Calu3 (cell line): ENCODE measurements at regions not wholly inside any gene's neighbourhood (a gene's known extent, or its start where the extent isn't known, plus 50 kb on each side); places are given as distances from the start of the nearest gene placed in this dataset.

Experiments used
- BruUV-seq: library from RNA; stranded (reverse); fragments of 400-500 nt; replicated peaks from 2 replicates; lab custom pipeline; 2021; lab: Mats Ljungman, UMichigan
- CTCF ChIA-PET: fragments of 300-600 bp; sonication (Branson Sonifier 250); formaldehyde crosslinking; loops from one replicate; lab custom pipeline; 2022; ENCODE audit warnings: antibody characterized with exemption; lab: Charles Lee
- DNase-seq: peaks from one replicate; pipeline ENCODE4 v3.0.0; 2022
- H3K27ac Mint-ChIP-seq: one replicate; pipeline ENCODE4 v1.8.0; 2022; ENCODE audit warnings: mixed read lengths; ENCODE audit not compliant: unreplicated experiment
- H3K27me3 Mint-ChIP-seq: one replicate; pipeline ENCODE4 v1.8.0; 2022; ENCODE audit warnings: mixed read lengths; ENCODE audit not compliant: unreplicated experiment
- H3K36me3 Mint-ChIP-seq: one replicate; pipeline ENCODE4 v1.8.0; 2022; ENCODE audit warnings: mild to moderate bottlenecking, moderate library complexity, mixed read lengths; ENCODE audit not compliant: insufficient read depth, unreplicated experiment
- H3K4me1 Mint-ChIP-seq: one replicate; pipeline ENCODE4 v1.8.0; 2022; ENCODE audit warnings: mild to moderate bottlenecking, low read depth, mixed read lengths; ENCODE audit not compliant: unreplicated experiment
- H3K4me3 Mint-ChIP-seq: one replicate; pipeline ENCODE4 v1.8.0; 2022; ENCODE audit warnings: mild to moderate bottlenecking, low read depth, moderate library complexity, mixed read lengths; ENCODE audit not compliant: unreplicated experiment
- H3K9me3 Mint-ChIP-seq: one replicate; pipeline ENCODE4 v1.8.0; 2022; ENCODE audit warnings: low read depth, mixed read lengths; ENCODE audit not compliant: unreplicated experiment
- CTCF ChIP-seq: fragments of 200-600 bp; IDR thresholded peaks from one replicate; pipeline ENCODE4 v1.8.0; 2022; ENCODE audit warnings: antibody characterized with exemption; ENCODE audit not compliant: unreplicated experiment
- intact Hi-C: fragments of 100-400 bp; cut with micrococcal nuclease; formaldehyde crosslinking; loops from one replicate; pipeline ENCODE4 v1.10.0; 2022; ENCODE audit not compliant: unreplicated experiment

- intact Hi-C loops = no loop called here
- Mint-ChIP-seq H3K4me1 (no peaks in the 10 kb centered on the region), H3K9me3 (peaks cover 7% of the 10 kb centered on the region), H3K4me3 (no peak overlapping the region), H3K27ac (no peak overlapping the region), H3K36me3 (no peaks in the 10 kb centered on the region), H3K27me3 (peaks cover 26% of the 10 kb centered on the region)
- TF ChIP-seq CTCF = no peak
- CTCF ChIA-PET = no interaction called here
- no TSS peak for BruUV-seq
- no peak for DNase-seq
Measured at GRCh38 chr2:21245565-21245964, 121.8 kb downstream of the TDRD15 start.

DNA sequence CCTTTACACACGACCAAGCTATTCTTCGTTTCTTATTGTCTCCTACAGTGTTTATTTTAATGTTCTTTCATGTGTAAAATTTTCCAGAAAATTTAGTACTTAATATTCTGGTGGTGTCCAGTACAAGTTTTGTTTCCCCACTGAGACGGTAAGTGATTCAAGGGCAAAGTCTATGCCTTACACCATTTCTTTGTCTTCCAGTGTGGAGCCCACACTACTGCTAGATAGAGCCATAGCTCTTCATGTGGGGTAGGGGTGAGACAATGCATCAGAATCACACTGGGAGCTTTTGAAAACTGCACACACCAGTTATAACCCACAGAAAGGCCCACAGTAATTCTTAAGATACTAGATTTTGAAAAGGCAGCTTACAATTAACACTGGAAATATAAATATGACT, 125.6 kb downstream of the TDRD15 start:
- Mint-ChIP-seq H3K27me3 (peaks cover 34% of the 10 kb centered on the region), H3K9me3 (no peaks in the 10 kb centered on the region), H3K27ac (no peak overlapping the region), H3K4me3 (no peak overlapping the region), H3K36me3 (no peaks in the 10 kb centered on the region), H3K4me1 (peaks cover 9% of the 10 kb centered on the region)
- TF ChIP-seq CTCF = no peak
- no peak for DNase-seq
- no TSS peak for BruUV-seq
- intact Hi-C loops = no loop called here
- CTCF ChIA-PET = no interaction called here

- Mint-ChIP-seq H3K36me3 (no peaks in the 10 kb centered on the region), H3K4me3 (no peak overlapping the region), H3K27me3 (peaks cover 25% of the 10 kb centered on the region), H3K27ac (no peak overlapping the region), H3K4me1 (peaks cover 9% of the 10 kb centered on the region), H3K9me3 (no peaks in the 10 kb centered on the region)
- no peak for DNase-seq
- no TSS peak for BruUV-seq
- no peak for TF ChIP-seq CTCF
- intact Hi-C loops = no loop called here
- CTCF ChIA-PET = interaction anchor here (0.7 kb wide), 1 partner anchor 13 kb away, joined by 3 read pairs; no protein-coding TSS in a partner anchor
Measured at GRCh38 chr2:21250673-21251072, 126.9 kb downstream of the TDRD15 start.

- Mint-ChIP-seq H3K27ac (no peak overlapping the region), H3K4me1 (peaks cover 9% of the 10 kb centered on the region), H3K9me3 (no peaks in the 10 kb centered on the region), H3K4me3 (no peak overlapping the region), H3K36me3 (no peaks in the 10 kb centered on the region), H3K27me3 (peaks cover 18% of the 10 kb centered on the region)
- CTCF ChIA-PET = interaction anchor here (0.7 kb wide), 1 partner anchor 13 kb away, joined by 3 read pairs; no protein-coding TSS in a partner anchor
- no TSS peak for BruUV-seq
- no peak for TF ChIP-seq CTCF
- DNase-seq = no peak
- intact Hi-C loops = no loop called here
Measured at GRCh38 chr2:21251216-21251980, 127.6 kb downstream of the TDRD15 start.
